ENCODE measurements at regions not wholly inside any gene's neighbourhood (a gene's known extent, or its start where the extent isn't known, plus 50 kb on each side); places are given as distances from the start of the nearest gene placed in this dataset.
"Not testable (repeated sequence)": the region's sequence is repeated elsewhere in the genome, so short reads cannot be mapped to it uniquely, and the experiment has no call there.

DNA sequence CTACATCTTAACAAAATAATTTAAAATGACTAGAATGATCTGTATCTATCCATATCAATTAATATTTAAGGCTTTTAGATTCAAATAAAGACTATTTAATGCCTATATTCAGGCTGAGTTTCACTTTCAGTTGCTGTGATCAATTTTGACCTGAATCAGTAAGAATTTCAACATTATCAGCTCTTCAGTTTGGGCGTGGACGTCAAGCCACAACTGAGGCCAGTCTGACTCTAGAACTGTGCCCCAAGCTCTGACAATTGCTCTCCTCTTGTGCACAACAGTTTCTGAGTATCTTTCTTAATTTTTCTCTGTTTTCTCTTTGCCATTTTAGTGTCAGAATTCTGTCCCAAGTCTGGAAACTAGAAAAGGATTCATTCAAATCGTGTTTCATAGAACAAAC is 1095.5 kb downstream of the PLA2G4A start:
- DNase-seq: no peak

DNA sequence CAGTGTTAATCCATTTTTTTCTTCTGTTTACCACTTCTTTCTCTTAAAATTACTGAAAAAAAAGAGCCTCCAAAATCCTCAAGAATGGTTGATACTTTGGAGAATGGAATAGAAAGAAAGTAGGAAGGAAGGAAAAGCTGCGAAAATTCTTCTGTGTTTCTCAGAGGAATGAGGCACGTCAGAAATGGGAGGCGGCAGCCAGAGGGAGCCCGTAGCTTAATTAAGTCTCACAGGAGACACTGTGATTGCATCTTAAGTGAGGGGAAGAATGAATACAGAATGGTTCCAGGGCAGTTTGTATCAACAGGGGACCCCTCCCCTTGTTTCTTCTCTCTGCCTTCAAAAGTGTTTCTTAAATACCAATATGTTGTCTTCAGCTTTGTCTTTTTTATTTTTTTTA is 1099.5 kb downstream of the PLA2G4A start:
- no peak for DNase-seq

DNA sequence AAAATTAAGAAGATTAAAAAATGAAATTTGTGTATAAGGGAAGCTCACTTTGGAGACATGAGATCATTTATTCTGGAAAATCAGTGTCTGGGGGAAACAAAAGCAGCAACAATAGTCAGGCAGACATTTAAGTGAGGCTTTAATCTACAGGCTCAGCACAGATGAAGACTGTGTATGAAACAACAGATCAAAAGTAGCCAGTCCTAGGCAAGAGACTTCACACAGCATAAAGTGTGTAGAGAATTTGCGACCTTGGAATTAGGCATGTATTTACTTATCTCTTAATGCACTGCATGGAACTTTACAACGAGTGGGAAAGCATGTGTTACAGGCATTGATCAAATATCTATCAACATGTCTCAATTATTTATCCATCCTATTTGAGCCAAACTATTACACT is 1099.9 kb downstream of the PLA2G4A start:
- no peak for DNase-seq

GRCh38 chr1:187931776-187932175 is 1103.0 kb downstream of the PLA2G4A start:
- no peak for DNase-seq

- no peak for DNase-seq
Measured at GRCh38 chr1:187933562-187934419, 1105.0 kb downstream of the PLA2G4A start.

- no peak for DNase-seq
Measured at GRCh38 chr1:187936667-187937066, 1107.9 kb downstream of the PLA2G4A start.

- DNase-seq: no peak
Measured at GRCh38 chr1:187938092-187938491, 1109.3 kb downstream of the PLA2G4A start.

DNA sequence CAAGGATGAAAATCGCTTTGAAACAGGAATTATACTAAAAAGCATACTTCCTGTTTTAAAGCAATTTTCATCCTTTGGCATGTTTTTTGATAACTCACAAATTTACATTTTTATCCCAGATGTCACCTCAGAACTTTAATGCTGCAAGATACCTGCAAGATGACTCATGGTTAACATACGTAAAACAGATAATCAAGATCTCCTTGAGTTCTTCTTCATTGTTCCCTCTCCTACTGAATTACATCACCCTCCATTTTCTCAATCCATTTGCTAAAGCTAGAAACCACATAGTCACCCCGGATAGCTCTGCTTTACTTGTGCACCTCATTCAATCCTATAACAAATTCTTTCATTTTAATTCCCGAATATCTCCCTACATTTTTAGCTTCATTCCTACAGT is 1114.2 kb downstream of the PLA2G4A start:
- DNase-seq: no peak

DNA sequence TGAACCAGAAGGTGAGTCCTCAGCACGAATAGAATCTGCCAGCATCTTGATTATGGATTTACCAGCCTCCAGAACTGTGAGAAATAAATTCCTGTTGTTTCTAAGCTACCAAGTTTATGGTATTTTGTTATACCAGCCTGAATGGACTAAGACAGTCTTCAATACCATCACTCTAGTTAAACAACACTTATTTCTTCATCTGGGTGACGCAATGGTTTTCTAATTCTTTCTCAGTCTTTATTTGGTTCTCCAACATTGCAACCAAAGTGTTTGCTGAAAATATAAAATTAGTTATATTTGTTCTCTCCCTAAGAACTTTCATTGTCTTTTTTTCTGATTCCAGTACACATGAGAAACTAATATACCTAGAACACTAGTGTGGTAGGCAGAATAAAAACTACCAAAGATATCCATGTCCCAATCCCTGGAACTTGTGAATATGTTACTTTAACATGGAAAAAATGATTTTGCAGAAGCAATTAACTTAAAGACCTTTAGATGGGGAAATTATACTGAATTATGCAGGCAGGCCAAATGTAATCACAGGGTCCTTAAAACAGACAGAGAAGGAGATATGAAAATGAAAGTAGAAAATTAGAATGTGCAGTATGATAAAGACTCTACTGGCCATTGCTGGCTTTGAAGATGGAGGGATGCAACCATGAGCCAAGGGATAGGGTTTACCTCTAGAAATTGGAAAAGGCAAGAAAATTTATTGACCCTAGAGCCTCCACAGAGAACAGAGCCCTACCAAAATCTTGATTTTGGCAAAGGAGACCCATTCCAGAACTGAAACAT is 1115.1 kb downstream of the PLA2G4A start:
- DNase-seq: no peak

GRCh38 chr1:187946661-187947060 is 1117.9 kb downstream of the PLA2G4A start:
- not testable (repeated sequence) for DNase-seq

DNA sequence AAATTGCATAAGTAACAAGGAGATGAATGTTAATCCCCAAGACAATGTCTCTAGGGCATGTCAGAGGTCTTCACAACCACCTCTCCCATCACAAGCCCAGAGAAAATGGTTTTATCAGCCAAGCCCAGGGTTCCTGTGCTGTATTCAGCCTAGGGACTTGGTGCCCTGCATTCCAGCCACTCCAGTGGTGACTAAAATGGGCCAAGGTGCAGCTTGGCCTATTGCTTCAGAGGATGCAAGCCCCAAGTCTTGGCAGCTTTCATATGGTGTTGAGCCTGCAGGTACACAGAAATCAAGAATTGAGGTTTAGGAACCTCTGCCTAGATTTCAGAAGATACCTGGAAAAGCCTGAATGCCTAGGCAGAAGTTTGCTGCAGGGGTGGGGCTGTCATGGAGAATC is 1118.6 kb downstream of the PLA2G4A start:
- no peak for DNase-seq

- DNase-seq: no peak
Measured at GRCh38 chr1:187948170-187948794, 1119.5 kb downstream of the PLA2G4A start.

- DNase-seq: no peak
Measured at GRCh38 chr1:187949567-187949966, 1120.8 kb downstream of the PLA2G4A start.

GRCh38 chr1:187951817-187952216 is 1123.1 kb downstream of the PLA2G4A start:
- no peak for DNase-seq

GRCh38 chr1:187952446-187952845 is 1123.7 kb downstream of the PLA2G4A start:
- no peak for DNase-seq

DNA sequence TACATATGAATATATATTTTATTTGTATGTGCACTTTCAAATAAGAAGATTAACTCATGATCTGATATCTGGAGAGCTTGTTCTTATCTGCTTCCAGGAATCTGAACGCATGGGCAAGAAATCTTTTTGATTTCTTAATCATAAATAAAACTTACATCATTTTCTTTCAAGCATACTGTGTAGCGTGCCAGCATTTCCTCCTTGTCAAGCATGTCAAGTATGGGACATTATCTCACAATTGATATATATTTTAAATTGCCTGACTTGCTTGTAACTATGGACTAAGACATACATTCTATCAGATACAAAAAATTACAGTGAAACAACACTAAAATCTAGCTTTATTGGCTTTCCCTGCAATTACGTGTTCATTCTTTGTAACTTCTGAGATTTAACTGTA is 1128.2 kb downstream of the PLA2G4A start:
- no peak for DNase-seq

- DNase-seq: no peak
Measured at GRCh38 chr1:187958207-187958606, 1129.5 kb downstream of the PLA2G4A start.

GRCh38 chr1:187959062-187959461 is 1130.3 kb downstream of the PLA2G4A start:
- DNase-seq: no peak

DNA sequence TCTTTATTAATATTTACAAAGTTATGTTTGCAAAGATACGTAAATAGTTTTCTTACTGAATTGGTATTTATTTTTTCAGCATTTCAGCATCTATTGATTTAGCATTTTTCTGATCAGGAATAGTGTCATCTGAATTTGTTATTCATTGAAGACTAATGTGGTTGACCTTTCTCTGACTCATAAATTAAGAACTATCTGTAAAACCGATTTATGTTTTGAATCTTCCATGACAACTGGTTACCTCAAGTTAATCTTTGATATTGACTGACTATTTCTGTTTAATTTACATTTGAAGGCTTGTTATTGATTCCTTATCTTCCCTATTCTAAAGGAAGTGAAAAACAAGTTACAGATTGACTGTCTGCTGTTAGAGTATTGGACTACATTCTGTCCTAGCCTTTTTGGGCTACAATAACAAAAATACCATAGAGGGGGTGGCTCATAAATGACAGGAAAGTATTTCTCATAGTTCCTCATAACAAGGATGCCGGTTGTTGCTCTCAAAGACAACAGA is 1131.4 kb downstream of the PLA2G4A start:
- no peak for DNase-seq

- no peak for DNase-seq
Measured at GRCh38 chr1:187961895-187962294, 1133.1 kb downstream of the PLA2G4A start.

DNA sequence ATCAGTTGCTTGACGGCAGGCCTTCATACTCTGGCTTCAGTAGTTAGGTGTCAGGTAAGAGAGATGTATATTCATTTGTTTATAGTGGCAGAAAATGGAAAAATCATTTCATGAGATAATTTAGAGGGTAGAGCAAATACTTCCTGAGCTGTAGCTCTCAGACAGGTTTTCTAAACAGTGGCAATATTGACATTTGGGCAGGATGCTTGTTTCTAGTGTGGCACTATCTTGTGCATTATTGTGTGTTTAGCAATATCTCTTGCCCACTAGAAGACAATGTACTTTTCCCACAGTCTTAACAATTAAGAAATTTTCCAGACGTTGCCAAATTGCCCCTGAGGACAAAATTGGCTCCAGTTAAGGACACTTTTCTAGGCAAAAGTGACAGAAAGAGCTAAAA is 1143.1 kb downstream of the PLA2G4A start:
- DNase-seq: no peak

GRCh38 chr1:187977298-187977697 is 1148.5 kb downstream of the PLA2G4A start:
- DNase-seq: no peak

- DNase-seq: no peak
Measured at GRCh38 chr1:187985145-187985896, 1156.6 kb downstream of the PLA2G4A start.
